MM.1S (cell line): ENCODE measurements at regions not wholly inside any gene's neighbourhood (a gene's known extent, or its start where the extent isn't known, plus 50 kb on each side); places are given as distances from the start of the nearest gene placed in this dataset.

Experiments
- EZH2 ChIP-seq: fragments of 300-600 bp; sonication (generic); optimal IDR thresholded peaks from 2 replicates; pipeline ENCODE3; 2017; ENCODE audit warnings: low read depth, mild to moderate bottlenecking, antibody characterized with exemption, low read length, mixed read lengths
- TF ChIP-seq, protein P1 (sequence below): fragments of 300-600 bp; sonication (generic); IDR thresholded peaks from 2 replicates; pipeline ENCODE4 v1.5.1; 2016; ENCODE audit warnings: antibody characterized with exemption, low read length, mixed read lengths

- TF ChIP-seq, protein P1, sequence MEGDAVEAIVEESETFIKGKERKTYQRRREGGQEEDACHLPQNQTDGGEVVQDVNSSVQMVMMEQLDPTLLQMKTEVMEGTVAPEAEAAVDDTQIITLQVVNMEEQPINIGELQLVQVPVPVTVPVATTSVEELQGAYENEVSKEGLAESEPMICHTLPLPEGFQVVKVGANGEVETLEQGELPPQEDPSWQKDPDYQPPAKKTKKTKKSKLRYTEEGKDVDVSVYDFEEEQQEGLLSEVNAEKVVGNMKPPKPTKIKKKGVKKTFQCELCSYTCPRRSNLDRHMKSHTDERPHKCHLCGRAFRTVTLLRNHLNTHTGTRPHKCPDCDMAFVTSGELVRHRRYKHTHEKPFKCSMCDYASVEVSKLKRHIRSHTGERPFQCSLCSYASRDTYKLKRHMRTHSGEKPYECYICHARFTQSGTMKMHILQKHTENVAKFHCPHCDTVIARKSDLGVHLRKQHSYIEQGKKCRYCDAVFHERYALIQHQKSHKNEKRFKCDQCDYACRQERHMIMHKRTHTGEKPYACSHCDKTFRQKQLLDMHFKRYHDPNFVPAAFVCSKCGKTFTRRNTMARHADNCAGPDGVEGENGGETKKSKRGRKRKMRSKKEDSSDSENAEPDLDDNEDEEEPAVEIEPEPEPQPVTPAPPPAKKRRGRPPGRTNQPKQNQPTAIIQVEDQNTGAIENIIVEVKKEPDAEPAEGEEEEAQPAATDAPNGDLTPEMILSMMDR = no peak
- TF ChIP-seq EZH2 = no peak
Observed at GRCh38 chr14:104477666-104478380, 101.7 kb upstream of the C14orf180 start.
